Colonic mucosa (tissue), 4 donors: ENCODE measurements at regions not wholly inside any gene's neighbourhood (a gene's known extent, or its start where the extent isn't known, plus 50 kb on each side); places are given as distances from the start of the nearest gene placed in this dataset.

Experiments used
- DNase-seq: peaks from one replicate; pipeline ENCODE4 v3.0.0-alpha.2; 2020
- H3K27ac ChIP-seq: fragments of 200-600 bp; one replicate; pipeline ENCODE4 v1.8.0; 2021
- H3K27me3 ChIP-seq: fragments of 200-600 bp; one replicate; pipeline ENCODE4 v1.8.0; 2021
- H3K36me3 ChIP-seq: fragments of 200-600 bp; one replicate; pipeline ENCODE4 v1.8.0; 2021
- H3K4me1 ChIP-seq: fragments of 200-600 bp; one replicate; pipeline ENCODE4 v1.8.0; 2021; ENCODE audit warnings: mild to moderate bottlenecking
- H3K4me3 ChIP-seq: fragments of 200-600 bp; one replicate; pipeline ENCODE4 v1.8.0; 2021
- H3K9ac ChIP-seq, 2 donors: one replicate each; pipeline ENCODE4 v1.7.0; 2013; ENCODE audit warnings: control low read depth in 2 of 2, low read depth in 2 of 2, low read length in 2 of 2
- H3K9me3 ChIP-seq: fragments of 200-600 bp; one replicate; pipeline ENCODE4 v1.8.0; 2021
- intact Hi-C: fragments of 100-400 bp; cut with DNase I; formaldehyde crosslinking; loops from one replicate; pipeline ENCODE4 v1.14.1; 2022
- TF ChIP-seq, protein P1 (sequence below): fragments of 200-600 bp; IDR thresholded peaks from one replicate; pipeline ENCODE4 v1.8.0; 2022; ENCODE audit warnings: antibody characterized with exemption, mild to moderate bottlenecking
- donor health status: healthy.
- donor health status: DM: no; HTN: no; CAD: no.
- donor health status: DM: no; HTN: no; CAD: no.

GRCh38 chr4:57369446-57369845 is 259.3 kb upstream of the IGFBP7 start:
- H3K9me3 ChIP-seq: no peaks in the 10 kb centered on the region
- H3K27me3 ChIP-seq: no peaks in the 10 kb centered on the region
- H3K9ac ChIP-seq: no peak overlapping the region
- H3K27ac ChIP-seq: no peak overlapping the region
- no peaks in the 10 kb centered on the region for H3K4me1 ChIP-seq
- DNase-seq: no peak
- H3K4me3 ChIP-seq: no peak overlapping the region
- intact Hi-C loops: no loop called here
- TF ChIP-seq, protein P1, sequence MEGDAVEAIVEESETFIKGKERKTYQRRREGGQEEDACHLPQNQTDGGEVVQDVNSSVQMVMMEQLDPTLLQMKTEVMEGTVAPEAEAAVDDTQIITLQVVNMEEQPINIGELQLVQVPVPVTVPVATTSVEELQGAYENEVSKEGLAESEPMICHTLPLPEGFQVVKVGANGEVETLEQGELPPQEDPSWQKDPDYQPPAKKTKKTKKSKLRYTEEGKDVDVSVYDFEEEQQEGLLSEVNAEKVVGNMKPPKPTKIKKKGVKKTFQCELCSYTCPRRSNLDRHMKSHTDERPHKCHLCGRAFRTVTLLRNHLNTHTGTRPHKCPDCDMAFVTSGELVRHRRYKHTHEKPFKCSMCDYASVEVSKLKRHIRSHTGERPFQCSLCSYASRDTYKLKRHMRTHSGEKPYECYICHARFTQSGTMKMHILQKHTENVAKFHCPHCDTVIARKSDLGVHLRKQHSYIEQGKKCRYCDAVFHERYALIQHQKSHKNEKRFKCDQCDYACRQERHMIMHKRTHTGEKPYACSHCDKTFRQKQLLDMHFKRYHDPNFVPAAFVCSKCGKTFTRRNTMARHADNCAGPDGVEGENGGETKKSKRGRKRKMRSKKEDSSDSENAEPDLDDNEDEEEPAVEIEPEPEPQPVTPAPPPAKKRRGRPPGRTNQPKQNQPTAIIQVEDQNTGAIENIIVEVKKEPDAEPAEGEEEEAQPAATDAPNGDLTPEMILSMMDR: no peak
- no peaks in the 10 kb centered on the region for H3K36me3 ChIP-seq

GRCh38 chr4:57364255-57364654 is 254.1 kb upstream of the IGFBP7 start:
- no peaks in the 10 kb centered on the region for H3K9me3 ChIP-seq
- no peaks in the 10 kb centered on the region for H3K36me3 ChIP-seq
- no peak for DNase-seq
- H3K27me3 ChIP-seq: no peaks in the 10 kb centered on the region
- no peaks in the 10 kb centered on the region for H3K4me1 ChIP-seq
- no peak overlapping the region for H3K4me3 ChIP-seq
- no peak overlapping the region for H3K27ac ChIP-seq
- no peak overlapping the region for H3K9ac ChIP-seq
- TF ChIP-seq, protein P1: no peak
- intact Hi-C loops: no loop called here

- H3K27me3 ChIP-seq: no peaks in the 10 kb centered on the region
- TF ChIP-seq, protein P1: no peak
Observed at GRCh38 chr4:57363346-57363745, 253.2 kb upstream of the IGFBP7 start.

DNA sequence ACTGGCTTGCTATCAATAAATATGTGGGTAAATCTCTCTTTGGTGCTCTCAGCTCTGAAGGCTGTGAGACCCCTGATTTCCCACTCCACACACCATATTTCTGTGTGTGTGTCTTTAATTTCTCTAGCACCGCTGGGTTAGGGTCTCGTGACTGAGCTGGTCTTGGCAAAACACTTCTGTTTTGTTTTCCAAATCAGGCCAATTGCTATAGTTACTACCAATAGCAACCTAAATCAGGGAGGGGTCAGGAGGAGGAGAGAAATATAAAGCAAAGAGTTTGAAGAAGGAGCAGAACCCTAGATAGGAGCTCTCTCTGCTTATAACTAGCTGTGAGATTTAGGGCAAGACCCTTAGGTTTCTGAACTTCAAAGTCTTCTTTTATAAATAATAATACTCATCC is 250.5 kb upstream of the IGFBP7 start:
- H3K4me1 ChIP-seq: no peaks in the 10 kb centered on the region
- no peak overlapping the region for H3K4me3 ChIP-seq
- no peaks in the 10 kb centered on the region for H3K9me3 ChIP-seq
- no peaks in the 10 kb centered on the region for H3K36me3 ChIP-seq
- no peak overlapping the region for H3K27ac ChIP-seq
- intact Hi-C loops: no loop called here
- TF ChIP-seq, protein P1: no peak
- DNase-seq: no peak
- H3K9ac ChIP-seq: no peak overlapping the region
- no peaks in the 10 kb centered on the region for H3K27me3 ChIP-seq

More at GRCh38 chr4:57363346-57363745, 253.2 kb upstream of the IGFBP7 start:
- no peak for DNase-seq
- no peak overlapping the region for H3K4me3 ChIP-seq
- no peaks in the 10 kb centered on the region for H3K9me3 ChIP-seq
- H3K4me1 ChIP-seq: no peaks in the 10 kb centered on the region
- H3K9ac ChIP-seq: no peak overlapping the region
- intact Hi-C loops: no loop called here
- H3K36me3 ChIP-seq: no peaks in the 10 kb centered on the region
- H3K27ac ChIP-seq: no peak overlapping the region

GRCh38 chr4:57355101-57355665 is 245.0 kb upstream of the IGFBP7 start:
- TF ChIP-seq, protein P1: no peak
- Histone ChIP-seq H3K9ac (no peak overlapping the region), H3K36me3 (no peaks in the 10 kb centered on the region), H3K9me3 (no peaks in the 10 kb centered on the region), H3K27me3 (no peaks in the 10 kb centered on the region), H3K27ac (no peak overlapping the region), H3K4me3 (no peak overlapping the region), H3K4me1 (no peaks in the 10 kb centered on the region)
- DNase-seq: no peak
- intact Hi-C loops: no loop called here
